ENCODE measurements at regions not wholly inside any gene's neighbourhood (a gene's known extent, or its start where the extent isn't known, plus 50 kb on each side); places are given as distances from the start of the nearest gene placed in this dataset.

- TF ChIP-seq ELK1 (IDR thresholded peaks at IDR 0.05; ENCODE audit: borderline replicate concordance, low read depth, low read length) = no peak
- TF ChIP-seq CTCF (conservative IDR thresholded peaks at IDR 0.05; ENCODE audit: low read depth, low read length) = no peak
- TF ChIP-seq CEBPB (IDR thresholded peaks at IDR 0.05; ENCODE audit: low read depth, low read length) = no peak
- TF ChIP-seq CHD1 (IDR thresholded peaks at IDR 0.05; ENCODE audit: low read depth, low read length) = no peak
- no peak for TF ChIP-seq POLR2A (IDR thresholded peaks at IDR 0.05; ENCODE audit: low read depth, low read length)
- no peak for TF ChIP-seq MAZ (IDR thresholded peaks at IDR 0.05; ENCODE audit: borderline replicate concordance, low read depth, low read length)
These were observed 250.1 kb upstream of the FMN2 start for GRCh38 chr1:239841631-239842030.

Measured in IMR-90 (cell line).